ENCODE measurements at regions not wholly inside any gene's neighbourhood (a gene's known extent, or its start where the extent isn't known, plus 50 kb on each side); places are given as distances from the start of the nearest gene placed in this dataset.

GRCh38 chr14:82724316-82724715, 1190.7 kb upstream of the SEL1L start:
- Histone ChIP-seq H3K27ac (ENCODE audit: low read length) (no peak overlapping the region), H3K9me3 (ENCODE audit: control insufficient read depth, low read depth, low read length) (peaks cover 3% of the 10 kb centered on the region), H3K4me3 (ENCODE audit: low read length) (no peak overlapping the region), H3K4me1 (ENCODE audit: control insufficient read depth, insufficient read depth, low read length) (no peaks in the 10 kb centered on the region), H3K36me3 (ENCODE audit: control insufficient read depth, insufficient read depth, low read length) (no peaks in the 10 kb centered on the region), H3K27me3 (ENCODE audit: control insufficient read depth, insufficient read depth, low read length) (no peaks in the 10 kb centered on the region)
- WGBS (ENCODE audit: insufficient coverage, low lambda C conversion rate) = 6% methylated on average over 2 of the region's 2 CpGs
- DNase-seq = no peak

- H3K36me3 ChIP-seq (ENCODE audit: control insufficient read depth, insufficient read depth, low read length) = no peaks in the 10 kb centered on the region
- H3K27me3 ChIP-seq (ENCODE audit: control insufficient read depth, insufficient read depth, low read length) = no peaks in the 10 kb centered on the region
- H3K9me3 ChIP-seq (ENCODE audit: control insufficient read depth, low read depth, low read length) = peaks cover 3% of the 10 kb centered on the region
- no peak overlapping the region for H3K4me3 ChIP-seq (ENCODE audit: low read length)
- H3K27ac ChIP-seq (ENCODE audit: low read length) = no peak overlapping the region
- DNase-seq = no peak
- H3K4me1 ChIP-seq (ENCODE audit: control insufficient read depth, insufficient read depth, low read length) = no peaks in the 10 kb centered on the region
Observed at GRCh38 chr14:82725213-82725612, 1191.6 kb upstream of the SEL1L start.

- Histone ChIP-seq H3K36me3 (ENCODE audit: control insufficient read depth, insufficient read depth, low read length) (no peaks in the 10 kb centered on the region), H3K27ac (ENCODE audit: low read length) (no peak overlapping the region), H3K4me3 (ENCODE audit: low read length) (no peak overlapping the region), H3K9me3 (ENCODE audit: control insufficient read depth, low read depth, low read length) (no peaks in the 10 kb centered on the region), H3K27me3 (ENCODE audit: control insufficient read depth, insufficient read depth, low read length) (no peaks in the 10 kb centered on the region), H3K4me1 (ENCODE audit: control insufficient read depth, insufficient read depth, low read length) (no peaks in the 10 kb centered on the region)
- 62% methylated on average over 3 of the region's 4 CpGs for WGBS (ENCODE audit: insufficient coverage, low lambda C conversion rate)
- DNase-seq = no peak
Observed at GRCh38 chr14:82731526-82731925, 1197.9 kb upstream of the SEL1L start.

GRCh38 chr14:82740547-82740946, 1206.9 kb upstream of the SEL1L start:
- Histone ChIP-seq H3K36me3 (ENCODE audit: control insufficient read depth, insufficient read depth, low read length) (no peaks in the 10 kb centered on the region), H3K4me3 (ENCODE audit: low read length) (no peak overlapping the region), H3K27me3 (ENCODE audit: control insufficient read depth, insufficient read depth, low read length) (no peaks in the 10 kb centered on the region), H3K9me3 (ENCODE audit: control insufficient read depth, low read depth, low read length) (no peaks in the 10 kb centered on the region), H3K4me1 (ENCODE audit: control insufficient read depth, insufficient read depth, low read length) (no peaks in the 10 kb centered on the region), H3K27ac (ENCODE audit: low read length) (no peak overlapping the region)
- no peak for DNase-seq
- WGBS (ENCODE audit: insufficient coverage, low lambda C conversion rate) = 40% methylated on average over 2 of the region's 4 CpGs

DNA sequence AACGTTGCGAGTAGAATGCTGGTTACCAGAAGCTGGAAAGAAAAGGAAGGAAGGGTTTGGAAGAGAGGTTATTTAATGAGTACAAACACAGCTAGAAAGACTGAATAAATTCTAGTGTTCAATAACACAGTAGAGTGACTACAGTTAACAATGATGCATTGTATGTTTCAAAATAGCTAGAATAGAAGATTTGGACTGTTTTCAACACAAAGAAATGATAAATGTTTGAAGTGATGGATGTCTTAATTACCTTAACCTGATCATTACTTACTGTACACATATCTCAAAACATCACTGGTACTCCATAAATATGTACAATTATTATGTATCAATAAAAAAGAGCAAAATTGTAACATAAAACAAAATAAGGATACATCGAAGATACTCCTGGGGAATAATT, 1221.8 kb upstream of the SEL1L start:
- WGBS (ENCODE audit: insufficient coverage, low lambda C conversion rate) = 85% methylated on average over 3 of the region's 3 CpGs
- H3K36me3 ChIP-seq (ENCODE audit: control insufficient read depth, insufficient read depth, low read length) = no peaks in the 10 kb centered on the region
- H3K27ac ChIP-seq (ENCODE audit: low read length) = no peak overlapping the region

GRCh38 chr14:82755923-82756322, 1222.3 kb upstream of the SEL1L start:
- Histone ChIP-seq H3K9me3 (ENCODE audit: control insufficient read depth, low read depth, low read length) (no peaks in the 10 kb centered on the region), H3K4me1 (ENCODE audit: control insufficient read depth, insufficient read depth, low read length) (no peaks in the 10 kb centered on the region), H3K27ac (ENCODE audit: low read length) (no peak overlapping the region), H3K4me3 (ENCODE audit: low read length) (no peak overlapping the region), H3K27me3 (ENCODE audit: control insufficient read depth, insufficient read depth, low read length) (no peaks in the 10 kb centered on the region), H3K36me3 (ENCODE audit: control insufficient read depth, insufficient read depth, low read length) (no peaks in the 10 kb centered on the region)
- DNase-seq = no peak
- 67% methylated on average over 1 of the region's 1 CpG for WGBS (ENCODE audit: insufficient coverage, low lambda C conversion rate)

More for the DNA sequence above, 1221.8 kb upstream of the SEL1L start:
- no peak overlapping the region for H3K4me3 ChIP-seq (ENCODE audit: low read length)
- no peaks in the 10 kb centered on the region for H3K9me3 ChIP-seq (ENCODE audit: control insufficient read depth, low read depth, low read length)
- no peaks in the 10 kb centered on the region for H3K4me1 ChIP-seq (ENCODE audit: control insufficient read depth, insufficient read depth, low read length)
- DNase-seq = no peak
- H3K27me3 ChIP-seq (ENCODE audit: control insufficient read depth, insufficient read depth, low read length) = no peaks in the 10 kb centered on the region

GRCh38 chr14:82757776-82758175, 1224.1 kb upstream of the SEL1L start:
- Histone ChIP-seq H3K27ac (ENCODE audit: low read length) (no peak overlapping the region), H3K4me1 (ENCODE audit: control insufficient read depth, insufficient read depth, low read length) (no peaks in the 10 kb centered on the region), H3K27me3 (ENCODE audit: control insufficient read depth, insufficient read depth, low read length) (no peaks in the 10 kb centered on the region), H3K9me3 (ENCODE audit: control insufficient read depth, low read depth, low read length) (no peaks in the 10 kb centered on the region), H3K36me3 (ENCODE audit: control insufficient read depth, insufficient read depth, low read length) (no peaks in the 10 kb centered on the region), H3K4me3 (ENCODE audit: low read length) (no peak overlapping the region)
- WGBS (ENCODE audit: insufficient coverage, low lambda C conversion rate) = no CpG with 5 or more reads among the region's 2 CpGs
- DNase-seq = no peak

- DNase-seq = no peak
- H3K27me3 ChIP-seq (ENCODE audit: control insufficient read depth, insufficient read depth, low read length) = no peaks in the 10 kb centered on the region
- H3K4me3 ChIP-seq (ENCODE audit: low read length) = no peak overlapping the region
- no peaks in the 10 kb centered on the region for H3K36me3 ChIP-seq (ENCODE audit: control insufficient read depth, insufficient read depth, low read length)
- H3K27ac ChIP-seq (ENCODE audit: low read length) = no peak overlapping the region
- no peaks in the 10 kb centered on the region for H3K4me1 ChIP-seq (ENCODE audit: control insufficient read depth, insufficient read depth, low read length)
- H3K9me3 ChIP-seq (ENCODE audit: control insufficient read depth, low read depth, low read length) = no peaks in the 10 kb centered on the region
- 86% methylated on average over 1 of the region's 3 CpGs for WGBS (ENCODE audit: insufficient coverage, low lambda C conversion rate)
Observed at GRCh38 chr14:82759656-82760055, 1226.0 kb upstream of the SEL1L start.

- Histone ChIP-seq H3K36me3 (ENCODE audit: control insufficient read depth, insufficient read depth, low read length) (no peaks in the 10 kb centered on the region), H3K4me1 (ENCODE audit: control insufficient read depth, insufficient read depth, low read length) (no peaks in the 10 kb centered on the region), H3K9me3 (ENCODE audit: control insufficient read depth, low read depth, low read length) (no peaks in the 10 kb centered on the region), H3K27ac (ENCODE audit: low read length) (no peak overlapping the region), H3K4me3 (ENCODE audit: low read length) (no peak overlapping the region), H3K27me3 (ENCODE audit: control insufficient read depth, insufficient read depth, low read length) (no peaks in the 10 kb centered on the region)
- no peak for DNase-seq
- no CpG with 5 or more reads among the region's 5 CpGs for WGBS (ENCODE audit: insufficient coverage, low lambda C conversion rate)
Observed at GRCh38 chr14:82766123-82766522, 1232.5 kb upstream of the SEL1L start.

DNA sequence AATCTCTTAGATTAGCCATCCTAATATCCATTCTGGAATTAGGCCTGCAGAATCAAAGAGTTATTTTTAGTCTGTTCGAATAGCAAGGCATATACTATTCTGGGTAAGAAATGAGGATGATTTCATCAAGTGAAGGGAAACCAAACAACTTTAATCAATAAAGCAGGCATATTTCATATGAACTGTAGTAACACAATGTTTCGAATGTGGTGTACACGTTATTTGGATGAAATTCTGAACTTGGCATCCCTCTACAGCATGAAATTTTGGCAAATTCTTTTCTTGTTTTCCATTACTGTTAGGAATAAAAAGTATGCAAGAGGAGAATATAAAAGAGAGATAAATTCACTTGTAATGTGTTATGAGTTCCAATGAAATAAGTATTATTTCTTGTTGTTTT, 1233.3 kb upstream of the SEL1L start:
- no peaks in the 10 kb centered on the region for H3K27me3 ChIP-seq (ENCODE audit: control insufficient read depth, insufficient read depth, low read length)
- no peak overlapping the region for H3K4me3 ChIP-seq (ENCODE audit: low read length)
- H3K36me3 ChIP-seq (ENCODE audit: control insufficient read depth, insufficient read depth, low read length) = no peaks in the 10 kb centered on the region
- H3K4me1 ChIP-seq (ENCODE audit: control insufficient read depth, insufficient read depth, low read length) = no peaks in the 10 kb centered on the region
- no peak overlapping the region for H3K27ac ChIP-seq (ENCODE audit: low read length)
- H3K9me3 ChIP-seq (ENCODE audit: control insufficient read depth, low read depth, low read length) = no peaks in the 10 kb centered on the region
- WGBS (ENCODE audit: insufficient coverage, low lambda C conversion rate) = no CpG with 5 or more reads among the region's 3 CpGs
- no peak for DNase-seq

DNA sequence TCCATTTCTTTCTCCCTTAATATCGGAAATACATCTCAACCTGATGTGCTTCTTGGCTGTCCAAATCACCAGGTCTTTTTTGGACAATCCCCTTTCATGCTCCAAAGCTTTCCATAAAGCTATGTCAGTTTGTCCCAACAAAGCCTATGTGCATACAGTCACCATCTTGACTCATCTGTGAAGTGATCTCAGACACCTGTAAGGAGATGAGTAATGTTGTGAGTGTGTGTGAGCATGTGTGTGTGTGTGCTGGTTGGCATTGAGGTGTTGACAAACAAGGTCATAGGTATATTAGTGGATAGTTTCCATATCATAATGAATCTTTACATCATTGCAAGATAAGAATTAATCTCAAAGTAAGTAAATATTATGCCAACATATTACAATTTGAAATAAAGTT, 1243.3 kb upstream of the SEL1L start:
- H3K4me1 ChIP-seq (ENCODE audit: control insufficient read depth, insufficient read depth, low read length) = no peaks in the 10 kb centered on the region

More for the DNA sequence above, 1243.3 kb upstream of the SEL1L start:
- no peak overlapping the region for H3K4me3 ChIP-seq (ENCODE audit: low read length)
- WGBS (ENCODE audit: insufficient coverage, low lambda C conversion rate) = 100% methylated on average over 1 of the region's 1 CpG
- H3K36me3 ChIP-seq (ENCODE audit: control insufficient read depth, insufficient read depth, low read length) = no peaks in the 10 kb centered on the region
- no peaks in the 10 kb centered on the region for H3K9me3 ChIP-seq (ENCODE audit: control insufficient read depth, low read depth, low read length)
- H3K27ac ChIP-seq (ENCODE audit: low read length) = no peak overlapping the region
- no peak for DNase-seq
- H3K27me3 ChIP-seq (ENCODE audit: control insufficient read depth, insufficient read depth, low read length) = no peaks in the 10 kb centered on the region
